Fibroblast of skin of scalp (primary cell): ENCODE measurements at regions not wholly inside any gene's neighbourhood (a gene's known extent, or its start where the extent isn't known, plus 50 kb on each side); places are given as distances from the start of the nearest gene placed in this dataset.
"Not testable (repeated sequence)": the region's sequence is repeated elsewhere in the genome, so short reads cannot be mapped to it uniquely, and the experiment has no call there.

ENCODE experiments used
- DNase-seq: peaks from one replicate; pipeline ENCODE4 v3.0.0-alpha.2; 2013

DNA sequence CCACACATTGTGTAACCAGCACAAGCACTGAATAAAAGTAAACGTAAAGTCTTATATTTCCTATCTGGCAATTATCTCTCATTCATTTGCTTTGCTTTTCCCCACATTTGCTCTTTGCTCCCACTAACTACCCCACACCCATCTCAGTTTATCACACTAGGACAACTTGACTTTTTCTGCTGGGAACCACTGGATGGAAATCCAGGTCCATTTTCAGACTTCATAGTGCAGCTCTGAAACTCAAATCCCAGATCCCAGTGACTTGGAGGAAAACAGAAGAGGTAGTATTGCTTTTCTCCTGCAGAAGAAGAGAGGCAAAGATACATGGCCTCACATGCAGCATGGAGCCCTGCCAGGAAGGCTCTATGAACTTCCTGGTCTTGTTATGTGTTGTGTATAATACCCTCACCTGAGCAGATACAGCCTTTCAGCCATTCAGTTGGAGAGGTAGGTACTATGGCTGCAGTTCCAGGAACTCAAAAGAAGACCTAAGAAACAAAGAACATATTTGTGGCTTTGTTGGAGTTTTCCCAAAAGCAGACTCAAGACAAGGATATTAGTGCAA, 90.0 kb upstream of the NIPBL start:
- DNase-seq: no peak

DNA sequence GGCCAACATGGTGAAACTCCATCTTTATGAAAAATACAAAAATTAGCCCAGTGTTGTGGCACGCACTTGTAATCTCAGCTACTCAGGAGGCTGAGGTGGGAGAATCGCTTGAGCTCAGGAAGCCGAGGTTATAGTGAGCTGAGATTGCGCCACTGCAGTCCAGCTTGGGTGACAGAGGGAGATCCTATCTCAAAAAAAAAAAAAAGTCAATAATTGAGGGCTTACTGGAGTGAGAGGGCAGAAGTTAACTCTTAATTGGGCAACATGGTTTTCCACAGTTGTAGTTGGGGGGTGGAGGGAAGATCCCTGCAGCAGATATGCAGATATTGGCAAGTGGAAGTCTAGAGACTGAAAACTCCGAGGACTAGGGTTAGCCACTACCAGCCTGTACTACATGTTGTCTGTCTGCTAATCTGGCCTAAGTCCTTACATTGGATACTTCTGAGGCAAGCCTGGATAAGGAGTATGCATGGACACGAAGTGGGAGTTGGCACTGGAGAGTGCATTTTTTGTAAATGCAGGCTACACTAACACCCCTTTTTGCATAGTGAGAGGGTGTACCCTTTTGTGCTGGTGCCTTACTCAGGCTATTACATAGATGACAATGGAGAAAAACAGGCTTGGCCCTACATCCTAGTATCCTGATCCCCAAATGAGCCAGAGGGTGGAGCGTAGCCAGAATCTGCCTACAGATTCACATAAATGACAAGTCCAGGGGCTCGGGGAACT, 89.0 kb upstream of the NIPBL start:
- no peak for DNase-seq

DNA sequence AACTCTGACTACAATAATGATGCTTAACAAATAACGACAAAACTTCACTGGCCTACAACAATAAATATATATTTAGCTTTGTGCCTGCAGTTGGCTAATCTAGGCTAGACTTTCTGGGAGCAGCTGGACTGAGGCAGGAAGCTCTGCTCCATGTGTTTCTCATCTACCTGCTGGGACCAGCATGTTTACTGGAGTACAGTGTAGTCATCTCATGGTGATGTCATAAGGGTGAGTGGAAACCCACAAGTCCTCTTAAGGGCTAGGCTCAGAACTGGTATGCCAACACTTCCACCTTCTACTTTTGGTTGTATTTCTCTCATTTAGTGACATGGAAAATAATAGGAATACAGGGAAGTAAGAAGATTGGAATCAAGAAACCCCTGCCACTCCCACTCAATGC, 85.7 kb upstream of the NIPBL start:
- no peak for DNase-seq

DNA sequence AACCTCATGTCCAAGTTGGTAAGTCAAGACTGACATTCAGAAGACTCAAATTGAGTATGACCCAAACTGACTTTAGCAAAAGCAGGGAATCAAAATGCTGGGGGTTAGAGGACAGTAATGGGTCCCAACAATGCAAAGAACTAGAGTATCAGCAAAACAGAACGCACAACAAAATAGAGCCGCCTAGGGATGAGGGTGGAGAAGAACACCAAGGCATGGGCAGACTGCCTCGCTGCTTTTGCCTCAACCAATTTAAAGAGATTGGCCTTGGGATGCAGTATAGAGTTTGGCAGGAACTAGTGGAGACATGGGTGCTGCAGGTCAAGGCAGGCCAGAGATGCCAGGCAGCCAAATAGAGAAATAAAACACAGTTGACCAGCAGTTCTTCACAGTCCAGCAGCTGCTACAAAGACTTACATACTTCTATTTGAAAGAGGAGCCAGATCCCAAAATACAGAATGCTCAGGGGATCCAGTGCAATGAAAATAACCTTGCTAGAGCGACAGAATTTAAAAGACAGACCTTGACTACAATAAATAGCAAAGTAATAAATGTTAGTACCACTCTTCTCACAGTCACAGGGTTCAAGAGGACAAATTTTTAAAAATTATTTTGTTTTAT, 83.9 kb upstream of the NIPBL start:
- no peak for DNase-seq

DNA sequence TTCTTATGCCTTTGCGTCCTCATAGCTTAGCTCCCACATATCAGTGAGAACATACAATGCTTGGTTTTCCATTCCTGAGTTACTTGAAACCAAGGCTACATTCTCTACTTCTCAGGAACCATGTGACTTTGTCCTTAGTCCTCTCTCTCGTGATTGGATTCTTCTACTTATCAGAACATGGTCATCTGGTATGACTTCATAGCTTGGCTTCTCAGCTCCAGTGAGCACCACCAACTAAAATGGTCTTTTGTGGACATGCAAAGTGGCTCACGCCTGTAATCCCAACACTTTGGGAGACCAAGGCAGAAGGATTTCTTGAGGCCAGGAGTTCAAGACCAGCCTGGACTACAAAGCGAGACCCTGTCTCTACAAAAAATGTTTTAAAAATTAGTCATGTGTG, 81.2 kb upstream of the NIPBL start:
- DNase-seq: no peak

DNA sequence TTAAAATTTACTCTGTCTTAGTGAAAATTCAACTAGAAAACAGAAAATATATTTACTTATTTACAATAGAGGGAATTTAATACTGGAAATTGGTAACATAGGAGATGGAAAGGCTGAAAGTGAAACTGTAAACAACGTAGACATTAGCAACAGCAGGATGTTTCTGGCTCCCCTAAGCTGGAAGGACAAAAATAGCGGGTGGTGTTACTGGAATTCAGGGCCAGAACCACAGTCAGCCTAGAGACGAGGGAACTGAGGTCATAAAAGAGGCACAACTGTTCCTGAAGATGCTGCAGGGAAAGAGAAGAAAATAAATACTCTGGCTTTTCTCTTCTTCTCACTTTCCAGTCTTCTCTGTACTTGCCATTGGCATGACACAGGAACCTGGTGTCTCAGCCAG, 80.4 kb upstream of the NIPBL start:
- DNase-seq: no peak

DNA sequence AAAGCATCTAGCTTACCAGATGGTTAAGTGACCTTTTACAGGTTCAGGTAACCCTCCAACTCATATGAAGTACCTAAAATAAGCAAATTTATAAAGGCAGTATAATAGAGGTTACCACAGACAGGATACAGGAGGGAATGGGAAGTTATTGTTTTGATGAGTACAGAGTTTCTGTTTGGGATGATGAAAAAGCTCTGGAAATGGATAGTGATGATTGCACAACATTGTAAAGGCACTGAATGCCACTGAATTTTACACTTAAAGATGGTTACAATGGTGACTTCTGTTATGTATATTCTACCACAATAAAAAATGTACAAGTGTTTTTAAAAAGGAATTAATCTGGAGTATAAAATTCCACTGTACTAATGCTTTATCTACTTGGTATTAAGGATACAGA, 75.0 kb upstream of the NIPBL start:
- DNase-seq: no peak

DNA sequence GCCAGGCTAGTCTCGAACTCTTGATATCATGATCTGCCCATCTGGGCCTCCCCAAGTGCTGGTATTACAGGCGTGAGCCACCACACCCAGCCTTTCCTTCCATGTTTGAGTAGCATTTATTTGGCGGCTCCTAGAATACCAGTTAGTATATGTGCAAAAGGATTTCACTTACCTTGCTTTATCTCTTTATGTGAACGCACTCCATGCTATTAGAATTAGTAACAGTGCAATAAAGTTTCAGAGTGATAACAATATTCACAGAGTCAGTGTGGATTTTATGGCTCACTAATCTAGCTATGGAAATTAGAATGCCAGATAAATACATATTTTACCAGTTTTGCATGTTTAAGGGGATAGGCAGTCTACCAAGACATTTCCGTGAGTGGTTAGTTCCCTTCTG, 74.4 kb upstream of the NIPBL start:
- DNase-seq: no peak

DNA sequence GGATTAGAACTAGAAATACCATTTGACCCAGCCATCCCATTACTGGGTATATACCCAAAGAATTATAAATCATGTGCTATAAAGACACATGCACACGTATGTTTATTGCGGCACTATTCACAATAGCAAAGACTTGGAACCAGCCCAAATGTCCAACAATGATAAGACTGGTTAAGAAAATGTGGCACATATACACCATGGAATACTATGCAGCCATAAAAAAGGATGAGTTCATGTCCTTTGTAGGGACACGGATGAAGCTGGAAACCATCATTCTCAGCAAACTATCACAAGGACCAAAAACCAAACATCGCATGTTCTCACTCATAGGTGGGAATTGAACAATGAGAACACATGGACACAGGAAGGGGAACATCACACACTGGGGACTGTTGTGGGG, 63.3 kb upstream of the NIPBL start:
- not testable (repeated sequence) for DNase-seq

DNA sequence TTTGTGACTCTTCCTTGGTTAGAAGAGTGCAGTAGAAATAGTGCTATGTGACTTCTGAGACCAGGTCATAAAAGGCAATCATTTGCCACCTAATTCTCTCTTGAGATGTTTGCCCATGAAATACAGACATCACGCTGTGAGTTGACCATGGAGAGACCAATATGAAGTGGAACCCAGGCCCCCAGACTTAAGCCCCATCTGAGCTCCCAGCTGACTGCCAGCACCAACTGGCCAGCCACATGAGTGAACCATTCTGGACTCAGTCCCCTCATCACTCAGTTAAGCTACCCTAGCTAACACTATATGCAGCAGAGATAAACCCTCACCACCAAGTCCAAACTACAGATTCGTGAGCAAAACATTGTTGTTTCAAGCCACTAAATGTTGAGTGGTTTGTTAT, 60.7 kb upstream of the NIPBL start:
- DNase-seq: no peak

DNA sequence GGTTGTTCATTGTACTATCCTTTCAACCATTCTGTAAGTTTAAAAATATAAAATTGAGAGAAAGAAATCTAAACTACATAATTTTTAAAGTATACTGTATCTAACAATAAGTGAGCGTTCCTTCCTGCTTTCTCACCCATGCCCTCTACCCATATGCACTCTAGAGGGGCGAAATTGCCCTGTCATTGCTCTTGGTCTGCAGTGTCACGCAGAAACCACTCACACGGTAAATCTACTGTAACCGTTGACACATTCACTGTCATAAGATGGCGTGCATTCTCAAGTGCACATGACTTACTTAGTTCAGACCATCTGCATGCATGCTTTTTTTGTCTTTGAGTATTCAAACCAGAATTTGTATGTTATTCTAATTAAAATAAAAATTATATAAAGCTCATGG, 55.7 kb upstream of the NIPBL start:
- DNase-seq: no peak

DNA sequence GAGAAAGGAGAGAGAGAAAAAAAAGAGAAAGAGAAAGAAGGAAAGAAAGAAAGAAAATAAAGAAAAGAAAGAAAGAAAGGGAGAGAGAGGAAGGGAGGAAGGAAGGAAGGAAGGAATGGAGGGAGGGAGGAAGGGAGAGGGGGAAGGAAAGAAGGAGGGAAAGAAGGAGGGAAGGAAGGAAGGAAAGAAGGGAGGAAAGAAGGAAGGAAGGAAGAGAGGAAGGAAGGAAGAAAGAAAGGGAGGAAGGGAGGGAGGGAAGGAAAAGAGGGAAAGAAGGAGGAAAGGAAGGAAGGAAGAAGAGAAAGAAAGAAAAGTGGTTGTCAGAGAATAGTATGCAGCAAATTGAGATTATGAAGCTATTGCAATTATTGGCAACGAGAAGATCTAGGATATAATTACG, 49.9 kb upstream of the NIPBL start:
- DNase-seq: no peak
